IgD-negative memory B cell (primary cell): ENCODE measurements at regions not wholly inside any gene's neighbourhood (a gene's known extent, or its start where the extent isn't known, plus 50 kb on each side); places are given as distances from the start of the nearest gene placed in this dataset.
"Not testable (repeated sequence)": the region's sequence is repeated elsewhere in the genome, so short reads cannot be mapped to it uniquely, and the experiment has no call there.

ENCODE experiments used
- H3K27ac Mint-ChIP-seq, 3 donors: one replicate each; pipeline ENCODE4 v1.8.0; 2020 to 2022; ENCODE audit warnings: mild to moderate bottlenecking in 3 of 3, mixed read lengths in 3 of 3, moderate library complexity in 1 of 3
- H3K27me3 Mint-ChIP-seq: one replicate; pipeline ENCODE4 v1.8.0; 2021; ENCODE audit warnings: mixed read lengths
- H3K36me3 Mint-ChIP-seq: one replicate; pipeline ENCODE4 v1.8.0; 2020; ENCODE audit warnings: mild to moderate bottlenecking, mixed read lengths
- H3K4me1 Mint-ChIP-seq, 3 donors: one replicate each; pipeline ENCODE4 v1.8.0; 2020 to 2022; ENCODE audit warnings: mixed read lengths in 3 of 3, mild to moderate bottlenecking in 1 of 3
- H3K4me3 Mint-ChIP-seq, 4 donors: one replicate each; pipeline ENCODE4 v1.8.0; 2020 to 2022; ENCODE audit warnings: mild to moderate bottlenecking in 4 of 4, mixed read lengths in 4 of 4, moderate library complexity in 3 of 4
- H3K9me3 Mint-ChIP-seq, 3 donors: one replicate each; pipeline ENCODE4 v1.8.0; 2020 to 2021; ENCODE audit warnings: mixed read lengths in 3 of 3, mild to moderate bottlenecking in 1 of 3

DNA sequence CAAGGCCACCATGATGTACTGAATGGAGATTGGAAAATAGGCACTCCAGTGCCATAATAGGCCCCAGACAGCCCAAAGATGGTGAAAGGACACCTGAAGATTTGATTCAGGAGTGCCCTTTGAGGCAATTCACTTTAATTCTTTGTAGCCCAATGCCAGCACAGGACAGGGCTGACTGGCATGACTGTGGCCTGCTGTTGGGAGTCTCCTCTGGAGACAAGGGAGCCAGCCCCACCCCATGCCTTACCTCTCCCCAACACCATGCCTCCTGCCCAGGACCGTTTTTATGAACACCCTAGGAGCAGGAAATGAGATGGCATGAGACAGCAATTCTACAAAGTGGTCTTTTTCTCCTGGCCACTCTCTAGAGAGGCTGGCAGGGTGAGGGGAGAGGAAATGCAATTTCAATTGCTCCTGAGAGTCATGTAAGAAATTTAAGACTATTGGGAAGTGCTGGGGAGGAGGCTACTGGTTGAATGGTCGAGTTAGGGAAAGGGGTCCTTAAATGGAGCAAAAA lies 94.2 kb upstream of the MAMLD1 start:
- Mint-ChIP-seq H3K27ac (no peak overlapping the region), H3K27me3 (no peaks in the 10 kb centered on the region), H3K9me3 (peaks cover 0 to 2% (median 0%) of the 10 kb centered on the region in 3 donors), H3K4me3 (no peak overlapping the region), H3K36me3 (no peaks in the 10 kb centered on the region), H3K4me1 (peaks cover 0 to 1% (median 0%) of the 10 kb centered on the region in 3 donors)

DNA sequence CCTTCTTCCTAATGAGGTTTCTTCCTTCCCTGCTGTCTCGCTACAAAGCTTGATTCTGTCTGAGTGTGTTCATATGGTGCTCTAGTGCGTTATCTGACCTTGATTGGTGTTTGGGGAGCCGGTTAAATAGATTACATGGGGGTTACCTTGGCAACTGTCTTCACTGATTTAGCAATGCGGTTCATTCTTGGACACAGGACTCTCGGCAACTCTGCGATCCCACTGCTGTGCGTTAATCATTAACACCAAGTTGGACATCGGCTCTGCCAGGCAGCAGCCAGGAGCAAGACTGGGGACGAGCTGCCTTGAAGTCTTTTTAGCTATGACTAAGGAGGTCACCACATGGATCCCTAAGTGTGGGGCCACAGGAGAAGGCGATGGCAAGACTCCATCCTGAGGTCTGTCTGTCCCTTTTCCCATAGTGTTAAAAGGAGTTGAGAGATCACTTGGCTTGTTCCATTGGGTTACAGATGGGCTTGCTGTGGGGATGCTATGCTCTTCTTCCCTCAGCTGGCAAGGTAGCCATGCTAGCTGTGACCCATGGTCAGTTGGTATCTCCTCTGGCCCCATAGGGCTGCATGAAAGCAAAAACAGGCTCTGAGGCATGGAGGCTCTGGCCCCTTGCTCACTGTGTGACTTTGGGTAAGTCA lies 93.4 kb upstream of the MAMLD1 start:
- H3K4me1 Mint-ChIP-seq: peaks cover 0 to 1% (median 0%) of the 10 kb centered on the region in 3 donors
- H3K9me3 Mint-ChIP-seq: peaks cover 0 to 6% (median 0%) of the 10 kb centered on the region in 3 donors
- no peaks in the 10 kb centered on the region for H3K36me3 Mint-ChIP-seq
- no peaks in the 10 kb centered on the region for H3K27me3 Mint-ChIP-seq
- no peak overlapping the region for H3K4me3 Mint-ChIP-seq
- H3K27ac Mint-ChIP-seq: no peak overlapping the region

GRCh38 chrX:150270622-150271021 lies 92.5 kb upstream of the MAMLD1 start:
- H3K4me3 Mint-ChIP-seq: no peak overlapping the region

GRCh38 chrX:150273575-150274294 lies 89.4 kb upstream of the MAMLD1 start:
- H3K4me1 Mint-ChIP-seq: not testable (repeated sequence)

More at GRCh38 chrX:150270622-150271021, 92.5 kb upstream of the MAMLD1 start:
- no peaks in the 10 kb centered on the region for H3K27me3 Mint-ChIP-seq
- no peaks in the 10 kb centered on the region for H3K36me3 Mint-ChIP-seq
- H3K27ac Mint-ChIP-seq: no peak overlapping the region
- peaks cover 0 to 1% (median 0%) of the 10 kb centered on the region in 3 donors for H3K4me1 Mint-ChIP-seq
- peaks cover 0 to 6% (median 0%) of the 10 kb centered on the region in 3 donors for H3K9me3 Mint-ChIP-seq

GRCh38 chrX:150282953-150283352 lies 80.2 kb upstream of the MAMLD1 start:
- no peaks in the 10 kb centered on the region for H3K4me1 Mint-ChIP-seq
- peaks cover 0 to 4% (median 0%) of the 10 kb centered on the region in 3 donors for H3K9me3 Mint-ChIP-seq
- no peak overlapping the region for H3K27ac Mint-ChIP-seq
- H3K36me3 Mint-ChIP-seq: peaks cover 2% of the 10 kb centered on the region
- no peak overlapping the region for H3K4me3 Mint-ChIP-seq
- H3K27me3 Mint-ChIP-seq: peaks cover 7% of the 10 kb centered on the region

More at GRCh38 chrX:150273575-150274294, 89.4 kb upstream of the MAMLD1 start:
- H3K27ac Mint-ChIP-seq, H3K4me3 Mint-ChIP-seq, H3K9me3 Mint-ChIP-seq, H3K27me3 Mint-ChIP-seq, H3K36me3 Mint-ChIP-seq: not testable (repeated sequence)

- Mint-ChIP-seq H3K27me3 (peaks cover under 1% of the 10 kb centered on the region), H3K9me3 (peaks cover 0 to 3% (median 0%) of the 10 kb centered on the region in 3 donors), H3K4me1 (no peaks in the 10 kb centered on the region), H3K36me3 (peaks cover 2% of the 10 kb centered on the region), H3K27ac (no peak overlapping the region), H3K4me3 (no peak overlapping the region)
These were observed 72.1 kb upstream of the MAMLD1 start for GRCh38 chrX:150291014-150291413.

GRCh38 chrX:150293311-150294013 lies 69.7 kb upstream of the MAMLD1 start:
- no peaks in the 10 kb centered on the region for H3K27me3 Mint-ChIP-seq
- no peak overlapping the region for H3K4me3 Mint-ChIP-seq
- H3K9me3 Mint-ChIP-seq: peaks cover 0 to 3% (median 0%) of the 10 kb centered on the region in 3 donors
- no peak overlapping the region for H3K27ac Mint-ChIP-seq
- no peaks in the 10 kb centered on the region for H3K4me1 Mint-ChIP-seq
- H3K36me3 Mint-ChIP-seq: no peaks in the 10 kb centered on the region

GRCh38 chrX:150298841-150299551 lies 64.1 kb upstream of the MAMLD1 start:
- H3K9me3 Mint-ChIP-seq: no peaks in the 10 kb centered on the region
- H3K36me3 Mint-ChIP-seq: no peaks in the 10 kb centered on the region
- H3K27ac Mint-ChIP-seq: no peak overlapping the region
- no peaks in the 10 kb centered on the region for H3K27me3 Mint-ChIP-seq
- no peaks in the 10 kb centered on the region for H3K4me1 Mint-ChIP-seq
- no peak overlapping the region for H3K4me3 Mint-ChIP-seq

GRCh38 chrX:150299579-150299978 lies 63.5 kb upstream of the MAMLD1 start:
- Mint-ChIP-seq H3K27me3 (no peaks in the 10 kb centered on the region), H3K27ac (no peak overlapping the region), H3K4me3 (no peak overlapping the region), H3K9me3 (no peaks in the 10 kb centered on the region), H3K36me3 (no peaks in the 10 kb centered on the region), H3K4me1 (no peaks in the 10 kb centered on the region)

GRCh38 chrX:150303386-150304097 lies 59.6 kb upstream of the MAMLD1 start:
- Mint-ChIP-seq H3K27me3 (no peaks in the 10 kb centered on the region), H3K9me3 (no peaks in the 10 kb centered on the region), H3K4me1 (no peaks in the 10 kb centered on the region), H3K27ac (no peak overlapping the region), H3K36me3 (no peaks in the 10 kb centered on the region), H3K4me3 (no peak overlapping the region)

DNA sequence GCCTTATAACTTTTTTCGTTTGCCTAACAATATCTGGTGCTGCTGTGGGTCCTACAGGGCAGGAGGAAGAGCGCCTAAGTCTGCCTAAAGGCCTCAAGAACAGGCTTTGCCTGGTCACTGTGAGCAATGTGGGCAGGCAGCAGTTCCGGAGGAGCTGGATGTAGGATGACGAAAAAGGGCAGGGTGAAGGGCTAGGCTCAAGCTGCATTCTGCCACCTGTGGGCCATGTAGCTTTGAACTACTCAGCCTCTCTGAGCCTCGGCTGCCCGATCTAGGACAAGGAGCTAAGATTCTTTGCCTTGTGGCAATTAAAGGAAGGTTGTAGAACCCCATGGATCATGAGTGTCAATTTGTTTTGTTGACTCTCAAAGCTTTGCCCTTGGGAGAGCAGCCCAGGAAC lies 57.1 kb upstream of the MAMLD1 start:
- H3K9me3 Mint-ChIP-seq: no peaks in the 10 kb centered on the region
- no peaks in the 10 kb centered on the region for H3K36me3 Mint-ChIP-seq
- no peaks in the 10 kb centered on the region for H3K27me3 Mint-ChIP-seq
- no peak overlapping the region for H3K4me3 Mint-ChIP-seq
- no peaks in the 10 kb centered on the region for H3K4me1 Mint-ChIP-seq
- H3K27ac Mint-ChIP-seq: no peak overlapping the region

- no peaks in the 10 kb centered on the region for H3K36me3 Mint-ChIP-seq
- peaks cover 2% of the 10 kb centered on the region for H3K27me3 Mint-ChIP-seq
- no peaks in the 10 kb centered on the region for H3K4me1 Mint-ChIP-seq
- no peak overlapping the region for H3K4me3 Mint-ChIP-seq
- H3K9me3 Mint-ChIP-seq: no peaks in the 10 kb centered on the region
- no peak overlapping the region for H3K27ac Mint-ChIP-seq
These were observed 55.1 kb upstream of the MAMLD1 start for GRCh38 chrX:150308041-150308440.

GRCh38 chrX:150308532-150309157 lies 54.5 kb upstream of the MAMLD1 start:
- Mint-ChIP-seq H3K9me3 (no peaks in the 10 kb centered on the region), H3K4me3 (no peak overlapping the region), H3K4me1 (peaks cover 0 to 2% (median 0%) of the 10 kb centered on the region in 3 donors), H3K27ac (no peak overlapping the region), H3K27me3 (peaks cover 2% of the 10 kb centered on the region), H3K36me3 (no peaks in the 10 kb centered on the region)

- H3K27me3 Mint-ChIP-seq: peaks cover 2% of the 10 kb centered on the region
- no peaks in the 10 kb centered on the region for H3K9me3 Mint-ChIP-seq
- no peak overlapping the region for H3K4me3 Mint-ChIP-seq
- peaks cover 0 to 2% (median 0%) of the 10 kb centered on the region in 3 donors for H3K4me1 Mint-ChIP-seq
- H3K27ac Mint-ChIP-seq: peak overlapping the region in 1 of 3 donors; percentile 22
- H3K36me3 Mint-ChIP-seq: no peaks in the 10 kb centered on the region
These were observed 52.7 kb upstream of the MAMLD1 start for GRCh38 chrX:150310417-150310816.
